ENCODE measurements at regions not wholly inside any gene's neighbourhood (a gene's known extent, or its start where the extent isn't known, plus 50 kb on each side); places are given as distances from the start of the nearest gene placed in this dataset.

GRCh38 chr6:92047860-92048259 is 1371.5 kb downstream of the EPHA7 start:
- intact Hi-C loops (cut with DNase I) = no loop called here
- Histone ChIP-seq H3K4me1 (no peaks in the 10 kb centered on the region), H3K27me3 (no peaks in the 10 kb centered on the region), H3K27ac (no peak overlapping the region), H3K4me3 (no peak overlapping the region), H3K36me3 (no peaks in the 10 kb centered on the region), H3K9me3 (no peaks in the 10 kb centered on the region)
- no peak for DNase-seq (ENCODE audit: low spot score in 2 of 2)
- TF ChIP-seq, protein P1, sequence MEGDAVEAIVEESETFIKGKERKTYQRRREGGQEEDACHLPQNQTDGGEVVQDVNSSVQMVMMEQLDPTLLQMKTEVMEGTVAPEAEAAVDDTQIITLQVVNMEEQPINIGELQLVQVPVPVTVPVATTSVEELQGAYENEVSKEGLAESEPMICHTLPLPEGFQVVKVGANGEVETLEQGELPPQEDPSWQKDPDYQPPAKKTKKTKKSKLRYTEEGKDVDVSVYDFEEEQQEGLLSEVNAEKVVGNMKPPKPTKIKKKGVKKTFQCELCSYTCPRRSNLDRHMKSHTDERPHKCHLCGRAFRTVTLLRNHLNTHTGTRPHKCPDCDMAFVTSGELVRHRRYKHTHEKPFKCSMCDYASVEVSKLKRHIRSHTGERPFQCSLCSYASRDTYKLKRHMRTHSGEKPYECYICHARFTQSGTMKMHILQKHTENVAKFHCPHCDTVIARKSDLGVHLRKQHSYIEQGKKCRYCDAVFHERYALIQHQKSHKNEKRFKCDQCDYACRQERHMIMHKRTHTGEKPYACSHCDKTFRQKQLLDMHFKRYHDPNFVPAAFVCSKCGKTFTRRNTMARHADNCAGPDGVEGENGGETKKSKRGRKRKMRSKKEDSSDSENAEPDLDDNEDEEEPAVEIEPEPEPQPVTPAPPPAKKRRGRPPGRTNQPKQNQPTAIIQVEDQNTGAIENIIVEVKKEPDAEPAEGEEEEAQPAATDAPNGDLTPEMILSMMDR (IDR thresholded peaks at IDR 0.05) = no peak

GRCh38 chr6:92047152-92047850 is 1372.1 kb downstream of the EPHA7 start:
- TF ChIP-seq, protein P1 (IDR thresholded peaks at IDR 0.05) = no peak
- Histone ChIP-seq H3K4me3 (no peak overlapping the region), H3K27me3 (no peaks in the 10 kb centered on the region), H3K9me3 (no peaks in the 10 kb centered on the region), H3K4me1 (no peaks in the 10 kb centered on the region), H3K27ac (no peak overlapping the region), H3K36me3 (no peaks in the 10 kb centered on the region)
- intact Hi-C loops (cut with DNase I) = no loop called here
- no peak for DNase-seq (ENCODE audit: low spot score in 2 of 2)

DNA sequence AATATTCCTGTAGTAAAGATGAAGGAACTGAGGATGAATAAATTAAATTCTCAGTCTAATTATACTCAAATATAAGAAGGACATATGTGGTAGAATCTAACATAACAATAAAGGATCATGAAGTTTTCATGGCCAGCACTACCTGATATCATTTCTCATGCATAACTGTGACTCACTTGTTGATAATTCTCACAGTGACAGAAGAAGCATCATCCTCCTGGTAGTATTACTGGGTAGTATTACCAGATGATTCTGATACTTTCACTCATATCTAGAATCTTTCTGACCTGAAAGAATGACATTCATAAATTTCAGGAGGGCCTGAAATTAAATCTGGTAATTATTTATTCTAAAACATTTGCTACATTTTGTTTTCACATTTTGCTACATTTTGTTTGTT is 1375.0 kb downstream of the EPHA7 start:
- intact Hi-C loops (cut with DNase I) = no loop called here
- TF ChIP-seq, protein P1 (IDR thresholded peaks at IDR 0.05) = no peak
- DNase-seq (ENCODE audit: low spot score in 2 of 2) = no peak

DNA sequence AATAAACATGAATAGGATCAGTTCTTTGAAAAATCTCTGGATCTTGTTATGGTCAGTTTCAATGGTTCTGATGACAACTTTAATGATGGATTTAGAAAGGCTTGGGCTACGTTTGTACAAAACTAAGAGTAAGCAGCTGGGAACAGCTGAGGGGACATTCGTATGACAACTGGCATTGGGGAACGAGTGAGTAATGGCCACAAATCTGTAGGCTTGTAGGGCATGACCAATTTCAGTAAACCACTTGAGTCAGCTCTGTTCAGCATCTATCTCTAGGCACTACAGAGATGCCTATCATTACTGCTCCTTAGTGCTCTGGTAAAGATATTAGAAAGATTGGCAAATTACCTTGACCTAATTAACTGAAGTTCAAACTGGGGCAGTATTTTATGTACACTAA is 1375.6 kb downstream of the EPHA7 start:
- Histone ChIP-seq H3K27ac (no peak overlapping the region), H3K9me3 (no peaks in the 10 kb centered on the region), H3K36me3 (no peaks in the 10 kb centered on the region), H3K27me3 (no peaks in the 10 kb centered on the region), H3K4me3 (no peak overlapping the region), H3K4me1 (no peaks in the 10 kb centered on the region)
- TF ChIP-seq, protein P1 (IDR thresholded peaks at IDR 0.05) = no peak
- intact Hi-C loops (cut with DNase I) = no loop called here
- no peak for DNase-seq (ENCODE audit: low spot score in 2 of 2)

More for the DNA sequence above, 1375.0 kb downstream of the EPHA7 start:
- Histone ChIP-seq H3K27me3 (no peaks in the 10 kb centered on the region), H3K4me3 (no peak overlapping the region), H3K36me3 (no peaks in the 10 kb centered on the region), H3K4me1 (no peaks in the 10 kb centered on the region), H3K9me3 (no peaks in the 10 kb centered on the region), H3K27ac (no peak overlapping the region)

- H3K4me1 ChIP-seq = no peaks in the 10 kb centered on the region
- no peaks in the 10 kb centered on the region for H3K27me3 ChIP-seq
- H3K27ac ChIP-seq = no peak overlapping the region
- no peak overlapping the region for H3K4me3 ChIP-seq
- DNase-seq (ENCODE audit: low spot score in 2 of 2) = no peak
- TF ChIP-seq, protein P1 (IDR thresholded peaks at IDR 0.05) = no peak
- intact Hi-C loops (cut with DNase I) = no loop called here
- H3K9me3 ChIP-seq = no peaks in the 10 kb centered on the region
- no peaks in the 10 kb centered on the region for H3K36me3 ChIP-seq
Observed at GRCh38 chr6:92026878-92027277, 1392.5 kb downstream of the EPHA7 start.

DNA sequence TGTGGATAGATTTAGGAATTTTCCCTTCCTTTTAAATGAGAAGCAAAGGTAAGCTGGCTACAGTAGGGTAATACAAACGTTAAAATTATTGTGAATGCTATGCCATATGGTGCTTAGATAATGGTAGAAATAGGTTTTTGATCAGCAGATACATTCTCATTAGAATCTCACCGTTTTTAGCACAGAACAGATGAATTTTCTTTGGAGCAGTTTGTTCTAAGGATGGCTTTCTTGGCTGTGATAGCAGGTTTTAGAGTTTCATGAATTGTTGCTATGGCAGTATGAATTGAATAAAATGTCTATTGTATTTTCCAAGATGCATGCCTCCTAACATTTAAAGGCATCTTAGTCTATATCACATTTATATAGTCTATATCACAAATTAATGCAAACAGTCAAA is 1394.5 kb downstream of the EPHA7 start:
- H3K27me3 ChIP-seq = no peaks in the 10 kb centered on the region
- DNase-seq (ENCODE audit: low spot score in 2 of 2) = no peak
- H3K4me1 ChIP-seq = no peaks in the 10 kb centered on the region
- H3K36me3 ChIP-seq = no peaks in the 10 kb centered on the region
- intact Hi-C loops (cut with DNase I) = no loop called here
- TF ChIP-seq, protein P1 (IDR thresholded peaks at IDR 0.05) = no peak
- H3K9me3 ChIP-seq = no peaks in the 10 kb centered on the region
- no peak overlapping the region for H3K27ac ChIP-seq
- H3K4me3 ChIP-seq = no peak overlapping the region
